ENCODE measurements at regions not wholly inside any gene's neighbourhood (a gene's known extent, or its start where the extent isn't known, plus 50 kb on each side); places are given as distances from the start of the nearest gene placed in this dataset.

DNA sequence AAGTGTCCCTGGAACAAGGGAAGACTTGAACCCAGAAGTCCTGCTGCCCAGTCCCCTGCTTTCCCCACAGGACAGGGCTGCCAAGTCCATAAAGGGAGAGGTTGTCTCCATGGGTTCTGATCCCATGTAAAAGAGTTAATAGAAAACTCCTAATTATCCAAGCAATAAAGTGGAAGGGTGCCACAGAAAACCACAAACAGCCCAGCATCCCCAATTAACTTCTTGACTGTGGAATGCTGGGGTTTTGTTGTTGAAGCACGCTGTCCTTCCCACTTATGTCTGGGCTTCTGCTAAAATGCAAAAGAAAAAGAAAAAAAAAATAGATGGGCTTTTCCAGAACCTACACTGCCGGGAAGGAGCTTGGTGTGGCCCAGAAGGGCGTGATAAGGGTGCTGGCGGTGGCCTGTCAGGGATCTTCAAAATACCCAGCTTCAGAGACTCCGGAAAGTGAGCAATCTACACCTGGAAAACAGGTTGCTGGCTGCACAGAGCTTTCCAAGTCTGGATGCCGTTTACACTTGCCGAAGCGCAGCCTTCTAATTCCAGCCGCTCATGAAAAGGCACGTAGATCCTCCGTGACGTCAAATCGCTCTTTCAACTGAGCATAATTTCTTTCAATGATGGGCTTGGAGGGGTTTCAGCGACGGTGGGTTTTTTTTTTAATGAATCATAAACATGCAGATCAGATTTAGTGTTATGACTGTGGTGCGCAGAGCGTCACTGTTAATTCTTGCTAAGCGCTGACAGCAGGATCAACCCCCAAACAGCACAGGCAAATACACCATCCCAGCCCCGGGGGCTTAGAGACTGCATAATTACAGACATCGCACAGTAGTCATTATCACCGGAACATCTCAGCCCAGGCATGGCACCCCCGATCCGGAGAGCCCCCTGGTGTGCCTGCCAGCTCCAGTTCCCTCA lies 197.6 kb downstream of the BCOR start:
- Histone ChIP-seq H3K79me2 (ENCODE audit: insufficient read depth, low read depth) (no peaks in the 10 kb centered on the region), H3K36me3 (ENCODE audit: insufficient read depth) (no peaks in the 10 kb centered on the region), H3K4me2 (no peak overlapping the region), H2AFZ (ENCODE audit: low read depth) (no peak overlapping the region), H3K9ac (no peak overlapping the region), H3K27me3 (ENCODE audit: insufficient read depth, low read depth) (no peaks in the 10 kb centered on the region), H3K4me3 (IDR thresholded peaks at IDR 0.05; ENCODE audit: insufficient read depth, low read depth, low read length) (no peak overlapping the region), H3K27ac (no peak overlapping the region), H4K20me1 (ENCODE audit: insufficient read depth) (no peaks in the 10 kb centered on the region), H3K4me1 (ENCODE audit: low read depth, poor library complexity, severe bottlenecking) (no peaks in the 10 kb centered on the region)
- TF ChIP-seq CTCF (conservative IDR thresholded peaks at IDR 0.05; ENCODE audit: low read depth, low read length) = no peak

DNA sequence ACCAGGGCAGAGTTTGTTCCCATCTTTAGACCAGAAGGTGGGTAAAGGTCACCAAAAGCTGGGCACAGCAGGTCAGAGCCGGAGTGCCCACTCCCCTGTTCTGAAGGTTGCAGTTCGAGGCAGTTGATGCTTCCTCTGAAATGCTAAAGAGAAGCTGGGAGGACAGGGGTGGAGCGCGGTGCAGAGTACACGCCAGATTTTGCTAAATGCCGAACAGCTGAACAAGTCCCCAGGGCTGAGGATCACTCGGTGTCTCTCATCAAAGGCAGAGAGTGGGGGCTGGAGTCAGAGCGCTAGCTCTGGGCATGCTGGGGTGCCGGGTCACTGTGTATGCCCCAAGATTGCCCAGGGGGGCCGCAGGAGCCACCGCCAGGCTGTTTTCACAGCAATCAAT lies 197.0 kb downstream of the BCOR start:
- Histone ChIP-seq H3K4me1 (ENCODE audit: low read depth, poor library complexity, severe bottlenecking) (no peaks in the 10 kb centered on the region), H3K27ac (no peak overlapping the region), H3K9ac (no peak overlapping the region), H3K4me3 (IDR thresholded peaks at IDR 0.05; ENCODE audit: insufficient read depth, low read depth, low read length) (no peak overlapping the region), H3K79me2 (ENCODE audit: insufficient read depth, low read depth) (no peaks in the 10 kb centered on the region), H3K27me3 (ENCODE audit: insufficient read depth, low read depth) (no peaks in the 10 kb centered on the region), H3K4me2 (no peak overlapping the region), H3K36me3 (ENCODE audit: insufficient read depth) (no peaks in the 10 kb centered on the region), H2AFZ (ENCODE audit: low read depth) (no peak overlapping the region), H4K20me1 (ENCODE audit: insufficient read depth) (no peaks in the 10 kb centered on the region)
- TF ChIP-seq CTCF (conservative IDR thresholded peaks at IDR 0.05; ENCODE audit: low read depth, low read length) = no peak

DNA sequence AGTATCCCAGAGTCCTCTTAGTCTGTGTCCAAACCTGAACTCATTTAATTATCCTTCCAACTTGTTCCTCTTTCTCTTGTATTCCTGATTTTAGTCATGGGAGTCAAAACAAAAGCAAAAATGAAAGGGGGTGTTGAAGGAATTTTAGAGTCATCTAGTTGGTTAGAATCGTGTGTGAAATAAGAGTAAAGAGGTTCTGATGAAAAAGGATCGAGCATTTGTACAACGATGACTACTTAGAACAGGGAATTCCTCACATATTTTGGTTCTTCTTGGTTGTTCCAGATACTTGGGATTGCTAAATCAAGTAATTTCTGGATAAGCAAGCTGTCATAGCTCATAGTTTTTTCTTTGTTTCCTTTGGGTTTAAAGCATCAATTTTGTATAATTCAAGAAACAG lies 194.4 kb downstream of the BCOR start:
- H3K36me3 ChIP-seq (ENCODE audit: insufficient read depth) = no peaks in the 10 kb centered on the region
- no peak overlapping the region for H2AFZ ChIP-seq (ENCODE audit: low read depth)
- no peaks in the 10 kb centered on the region for H4K20me1 ChIP-seq (ENCODE audit: insufficient read depth)
- H3K79me2 ChIP-seq (ENCODE audit: insufficient read depth, low read depth) = no peaks in the 10 kb centered on the region
- no peak overlapping the region for H3K4me3 ChIP-seq (IDR thresholded peaks at IDR 0.05; ENCODE audit: insufficient read depth, low read depth, low read length)
- no peak overlapping the region for H3K4me2 ChIP-seq
- H3K27me3 ChIP-seq (ENCODE audit: insufficient read depth, low read depth) = no peaks in the 10 kb centered on the region
- no peaks in the 10 kb centered on the region for H3K4me1 ChIP-seq (ENCODE audit: low read depth, poor library complexity, severe bottlenecking)
- no peak for TF ChIP-seq CTCF (conservative IDR thresholded peaks at IDR 0.05; ENCODE audit: low read depth, low read length)
- no peak overlapping the region for H3K9ac ChIP-seq
- no peak overlapping the region for H3K27ac ChIP-seq

DNA sequence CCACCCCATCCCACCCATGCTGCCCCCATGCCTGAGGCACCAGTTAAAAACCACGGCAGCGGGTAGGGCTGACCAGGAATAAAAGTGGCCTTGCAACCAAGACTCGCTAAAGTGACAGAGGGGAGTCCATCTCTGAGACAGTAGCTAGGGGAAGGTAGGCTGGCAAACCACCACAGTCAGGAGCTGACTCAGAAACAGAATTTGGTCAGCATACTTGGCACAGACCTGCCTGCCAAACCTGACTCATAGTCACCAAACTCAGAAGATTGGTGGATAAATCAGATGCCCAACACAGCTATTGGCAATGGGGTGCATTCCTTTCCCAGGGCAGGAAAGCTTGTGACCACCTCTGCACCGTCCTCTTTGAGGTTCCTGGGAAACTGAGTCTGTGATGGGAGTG lies 193.8 kb downstream of the BCOR start:
- Histone ChIP-seq H3K4me1 (ENCODE audit: low read depth, poor library complexity, severe bottlenecking) (no peaks in the 10 kb centered on the region), H4K20me1 (ENCODE audit: insufficient read depth) (no peaks in the 10 kb centered on the region), H2AFZ (ENCODE audit: low read depth) (no peak overlapping the region), H3K4me2 (no peak overlapping the region), H3K27me3 (ENCODE audit: insufficient read depth, low read depth) (no peaks in the 10 kb centered on the region), H3K9ac (no peak overlapping the region), H3K36me3 (ENCODE audit: insufficient read depth) (no peaks in the 10 kb centered on the region), H3K27ac (no peak overlapping the region), H3K79me2 (ENCODE audit: insufficient read depth, low read depth) (no peaks in the 10 kb centered on the region), H3K4me3 (IDR thresholded peaks at IDR 0.05; ENCODE audit: insufficient read depth, low read depth, low read length) (no peak overlapping the region)
- no peak for TF ChIP-seq CTCF (conservative IDR thresholded peaks at IDR 0.05; ENCODE audit: low read depth, low read length)
